ENCODE measurements at regions not wholly inside any gene's neighbourhood (a gene's known extent, or its start where the extent isn't known, plus 50 kb on each side); places are given as distances from the start of the nearest gene placed in this dataset.
"Not testable (repeated sequence)": the region's sequence is repeated elsewhere in the genome, so short reads cannot be mapped to it uniquely, and the experiment has no call there.

GRCh38 chr12:87336814-87337336 lies 692.3 kb downstream of the C12orf50 start:
- Mint-ChIP-seq H3K9me3 (peaks cover 3% of the 10 kb centered on the region), H3K27me3 (ENCODE audit: low read depth) (no peaks in the 10 kb centered on the region), H3K36me3 (ENCODE audit: insufficient read depth) (no peaks in the 10 kb centered on the region), H3K4me1 (ENCODE audit: low read depth) (no peaks in the 10 kb centered on the region), H3K4me3 (no peak overlapping the region)
- DNase-seq (no peak), ATAC-seq (no peak)

- ATAC-seq (no peak), DNase-seq (no peak)
- Mint-ChIP-seq H3K4me3 (no peak overlapping the region), H3K9me3 (peaks cover 3% of the 10 kb centered on the region), H3K27me3 (ENCODE audit: low read depth) (no peaks in the 10 kb centered on the region), H3K4me1 (ENCODE audit: low read depth) (no peaks in the 10 kb centered on the region), H3K36me3 (ENCODE audit: insufficient read depth) (no peaks in the 10 kb centered on the region)
Observed at GRCh38 chr12:87332987-87333726, 696.0 kb downstream of the C12orf50 start.

GRCh38 chr12:87330071-87330555 lies 699.1 kb downstream of the C12orf50 start:
- not testable (repeated sequence) for H3K36me3 Mint-ChIP-seq (ENCODE audit: insufficient read depth); H3K9me3 Mint-ChIP-seq; ATAC-seq; H3K4me3 Mint-ChIP-seq; H3K4me1 Mint-ChIP-seq (ENCODE audit: low read depth); H3K27me3 Mint-ChIP-seq (ENCODE audit: low read depth); DNase-seq

GRCh38 chr12:87329076-87329863 lies 699.9 kb downstream of the C12orf50 start:
- no peak for DNase-seq
- Mint-ChIP-seq H3K9me3 (no peaks in the 10 kb centered on the region), H3K4me3 (no peak overlapping the region), H3K4me1 (ENCODE audit: low read depth) (no peaks in the 10 kb centered on the region), H3K36me3 (ENCODE audit: insufficient read depth) (no peaks in the 10 kb centered on the region), H3K27me3 (ENCODE audit: low read depth) (no peaks in the 10 kb centered on the region)
- ATAC-seq, result no peak

GRCh38 chr12:87323369-87323768 lies 705.8 kb downstream of the C12orf50 start:
- no peaks in the 10 kb centered on the region for H3K27me3 Mint-ChIP-seq (ENCODE audit: low read depth)
- H3K4me3 Mint-ChIP-seq, result no peak overlapping the region
- DNase-seq, result no peak
- no peak for ATAC-seq
- H3K4me1 Mint-ChIP-seq (ENCODE audit: low read depth), result no peaks in the 10 kb centered on the region
- H3K9me3 Mint-ChIP-seq, result peaks cover 13% of the 10 kb centered on the region
- H3K36me3 Mint-ChIP-seq (ENCODE audit: insufficient read depth), result no peaks in the 10 kb centered on the region

GRCh38 chr12:87320724-87321123 lies 708.5 kb downstream of the C12orf50 start:
- DNase-seq (no peak), ATAC-seq (no peak)
- H3K27me3 Mint-ChIP-seq (ENCODE audit: low read depth), result no peaks in the 10 kb centered on the region
- peaks cover 13% of the 10 kb centered on the region for H3K9me3 Mint-ChIP-seq
- H3K36me3 Mint-ChIP-seq (ENCODE audit: insufficient read depth), result no peaks in the 10 kb centered on the region
- no peaks in the 10 kb centered on the region for H3K4me1 Mint-ChIP-seq (ENCODE audit: low read depth)
- no peak overlapping the region for H3K4me3 Mint-ChIP-seq

- Mint-ChIP-seq H3K4me1 (ENCODE audit: low read depth) (no peaks in the 10 kb centered on the region), H3K9me3 (peaks cover 11% of the 10 kb centered on the region), H3K36me3 (ENCODE audit: insufficient read depth) (no peaks in the 10 kb centered on the region), H3K4me3 (no peak overlapping the region), H3K27me3 (ENCODE audit: low read depth) (no peaks in the 10 kb centered on the region)
- DNase-seq (no peak), ATAC-seq (no peak)
Observed at GRCh38 chr12:87317302-87317701, 711.9 kb downstream of the C12orf50 start.

- DNase-seq (no peak), ATAC-seq (no peak)
- Mint-ChIP-seq H3K36me3 (ENCODE audit: insufficient read depth) (no peaks in the 10 kb centered on the region), H3K4me3 (no peak overlapping the region), H3K27me3 (ENCODE audit: low read depth) (no peaks in the 10 kb centered on the region), H3K4me1 (ENCODE audit: low read depth) (no peaks in the 10 kb centered on the region), H3K9me3 (no peaks in the 10 kb centered on the region)
Observed at GRCh38 chr12:87311206-87311605, 718.0 kb downstream of the C12orf50 start.

- H3K4me3 Mint-ChIP-seq, result no peak overlapping the region
- no peaks in the 10 kb centered on the region for H3K36me3 Mint-ChIP-seq (ENCODE audit: insufficient read depth)
- no peaks in the 10 kb centered on the region for H3K9me3 Mint-ChIP-seq
- H3K4me1 Mint-ChIP-seq (ENCODE audit: low read depth), result no peaks in the 10 kb centered on the region
- no peak for ATAC-seq
- H3K27me3 Mint-ChIP-seq (ENCODE audit: low read depth), result no peaks in the 10 kb centered on the region
- DNase-seq, result no peak
Observed at GRCh38 chr12:87310126-87310525, 719.1 kb downstream of the C12orf50 start.

GRCh38 chr12:87305481-87305880 lies 723.7 kb downstream of the C12orf50 start:
- ATAC-seq (no peak), DNase-seq (no peak)
- H3K4me1 Mint-ChIP-seq (ENCODE audit: low read depth), result no peaks in the 10 kb centered on the region
- no peaks in the 10 kb centered on the region for H3K27me3 Mint-ChIP-seq (ENCODE audit: low read depth)
- no peak overlapping the region for H3K4me3 Mint-ChIP-seq
- H3K36me3 Mint-ChIP-seq (ENCODE audit: insufficient read depth), result no peaks in the 10 kb centered on the region
- H3K9me3 Mint-ChIP-seq, result peaks cover 5% of the 10 kb centered on the region

GRCh38 chr12:87304406-87304805 lies 724.8 kb downstream of the C12orf50 start:
- ATAC-seq (no peak), DNase-seq (no peak)
- H3K27me3 Mint-ChIP-seq (ENCODE audit: low read depth), result no peaks in the 10 kb centered on the region
- no peaks in the 10 kb centered on the region for H3K36me3 Mint-ChIP-seq (ENCODE audit: insufficient read depth)
- no peak overlapping the region for H3K4me3 Mint-ChIP-seq
- H3K9me3 Mint-ChIP-seq, result peaks cover 5% of the 10 kb centered on the region
- no peaks in the 10 kb centered on the region for H3K4me1 Mint-ChIP-seq (ENCODE audit: low read depth)

- no peaks in the 10 kb centered on the region for H3K4me1 Mint-ChIP-seq (ENCODE audit: low read depth)
- ATAC-seq (no peak), DNase-seq (no peak)
- H3K4me3 Mint-ChIP-seq, result no peak overlapping the region
- H3K9me3 Mint-ChIP-seq, result peaks cover 5% of the 10 kb centered on the region
- no peaks in the 10 kb centered on the region for H3K27me3 Mint-ChIP-seq (ENCODE audit: low read depth)
- H3K36me3 Mint-ChIP-seq (ENCODE audit: insufficient read depth), result no peaks in the 10 kb centered on the region
Observed at GRCh38 chr12:87303396-87304012, 725.7 kb downstream of the C12orf50 start.

GRCh38 chr12:87302126-87302745 lies 727.0 kb downstream of the C12orf50 start:
- Mint-ChIP-seq H3K27me3 (ENCODE audit: low read depth) (no peaks in the 10 kb centered on the region), H3K4me1 (ENCODE audit: low read depth) (no peaks in the 10 kb centered on the region), H3K36me3 (ENCODE audit: insufficient read depth) (no peaks in the 10 kb centered on the region), H3K4me3 (no peak overlapping the region), H3K9me3 (peaks cover 9% of the 10 kb centered on the region)
- ATAC-seq, result no peak
- DNase-seq, result no peak

GRCh38 chr12:87290505-87290904 lies 738.7 kb downstream of the C12orf50 start:
- H3K4me1 Mint-ChIP-seq (ENCODE audit: low read depth), result no peaks in the 10 kb centered on the region
- no peak overlapping the region for H3K4me3 Mint-ChIP-seq
- H3K27me3 Mint-ChIP-seq (ENCODE audit: low read depth), result no peaks in the 10 kb centered on the region
- no peak for ATAC-seq
- no peak for DNase-seq
- peaks cover 5% of the 10 kb centered on the region for H3K9me3 Mint-ChIP-seq
- no peaks in the 10 kb centered on the region for H3K36me3 Mint-ChIP-seq (ENCODE audit: insufficient read depth)
